Neuronal stem cell (in vitro differentiated cells): ENCODE measurements at regions not wholly inside any gene's neighbourhood (a gene's known extent, or its start where the extent isn't known, plus 50 kb on each side); places are given as distances from the start of the nearest gene placed in this dataset.

Source experiments
- DNase-seq: peaks from one replicate; pipeline ENCODE4 v3.0.0-alpha.2; 2013; ENCODE audit warnings: low spot score
- H2AFZ ChIP-seq: one replicate; pipeline ENCODE4 v1.6.1; 2013; ENCODE audit warnings: mild to moderate bottlenecking, low read length, inconsistent platforms
- H2AK5ac ChIP-seq: 2 replicates; pipeline ENCODE4 v1.6.1; 2013; ENCODE audit warnings: low read depth, mild to moderate bottlenecking, inconsistent platforms, low read length, moderate library complexity, mixed read lengths
- H2BK120ac ChIP-seq: 2 replicates; pipeline ENCODE4 v1.6.1; 2013; ENCODE audit warnings: low read depth, mild to moderate bottlenecking, inconsistent platforms, low read length, moderate library complexity, mixed read lengths
- H2BK12ac ChIP-seq: one replicate; pipeline ENCODE4 v1.6.1; 2013; ENCODE audit warnings: low read length, inconsistent platforms
- H2BK15ac ChIP-seq: 2 replicates; pipeline ENCODE4 v1.6.1; 2013; ENCODE audit warnings: mild to moderate bottlenecking, low read length, inconsistent platforms, mixed read lengths
- H2BK5ac ChIP-seq: one replicate; pipeline ENCODE4 v1.6.1; 2013; ENCODE audit warnings: inconsistent platforms, mild to moderate bottlenecking, low read length, moderate library complexity
- H3K14ac ChIP-seq: one replicate; pipeline ENCODE4 v1.6.1; 2013; ENCODE audit warnings: low read length, inconsistent platforms
- H3K18ac ChIP-seq: 2 replicates; pipeline ENCODE4 v1.6.1; 2013; ENCODE audit warnings: low read length, inconsistent platforms
- H3K23ac ChIP-seq: 2 replicates; pipeline ENCODE4 v1.6.1; 2013; ENCODE audit warnings: low read depth, mild to moderate bottlenecking, mixed read lengths, low read length, inconsistent platforms; ENCODE audit not compliant: poor library complexity
- H3K27ac ChIP-seq: replicated peaks from 3 replicates; pipeline ENCODE4 v1.5.1; 2013; ENCODE audit warnings: low read length, inconsistent platforms
- H3K27me3 ChIP-seq, 3 experiments: 2 replicates each; pipeline ENCODE4 v1.6.1; 2013; ENCODE audit warnings: low read length in 3 of 3, mild to moderate bottlenecking in 2 of 3, inconsistent platforms in 1 of 3, low read depth in 1 of 3, mixed read lengths in 1 of 3, moderate library complexity in 1 of 3; ENCODE audit not compliant: control insufficient read depth in 3 of 3, insufficient read depth in 3 of 3
- H3K36me3 ChIP-seq, 2 donors: replicated peaks in 1 of 2; 2 replicates each; pipeline ENCODE4 v1.6.1; 2013; ENCODE audit warnings: low read length in 2 of 2; ENCODE audit not compliant: control insufficient read depth in 2 of 2, insufficient read depth in 2 of 2
- H3K4ac ChIP-seq: 2 replicates; pipeline ENCODE4 v1.6.1; 2013; ENCODE audit warnings: inconsistent platforms, mild to moderate bottlenecking, low read length, moderate library complexity
- H3K4me1 ChIP-seq, 2 donors: 1 replicate in 1 of 2; 2 replicates in 1 of 2; pipeline ENCODE4 v1.6.1; 2013; ENCODE audit warnings: low read length in 2 of 2, low read depth in 1 of 2; ENCODE audit not compliant: control insufficient read depth in 2 of 2, insufficient read depth in 1 of 2
- H3K4me2 ChIP-seq: one replicate; pipeline ENCODE4 v1.6.1; 2013; ENCODE audit warnings: mild to moderate bottlenecking, low read length, inconsistent platforms; ENCODE audit not compliant: insufficient read depth, poor library complexity, severe bottlenecking
- H3K4me3 ChIP-seq, 2 donors: 2 replicates each; pipeline ENCODE4 v1.5.1; 2013; ENCODE audit warnings: low read length in 2 of 2, mild to moderate bottlenecking in 2 of 2, inconsistent platforms in 1 of 2, moderate library complexity in 1 of 2
- H3K79me1 ChIP-seq: one replicate; pipeline ENCODE4 v1.6.1; 2013; ENCODE audit warnings: low read depth, mild to moderate bottlenecking, inconsistent platforms, low read length, moderate library complexity
- H3K9ac ChIP-seq: one replicate; pipeline ENCODE4 v1.6.1; 2013; ENCODE audit warnings: mild to moderate bottlenecking, low read depth, low read length, inconsistent platforms; ENCODE audit not compliant: poor library complexity
- H3K9me3 ChIP-seq, 2 donors: replicated peaks in 1 of 2; 2 replicates each; pipeline versions ENCODE3 to v1.6.1; 2013; ENCODE audit warnings: low read length in 2 of 2, mild to moderate bottlenecking in 2 of 2, inconsistent platforms in 1 of 2, low read depth in 1 of 2, mixed read lengths in 1 of 2, moderate library complexity in 1 of 2; ENCODE audit not compliant: control insufficient read depth in 2 of 2, insufficient read depth in 1 of 2
- H4K8ac ChIP-seq: one replicate; pipeline ENCODE4 v1.6.1; 2013; ENCODE audit warnings: low read depth, mild to moderate bottlenecking, inconsistent platforms, low read length, moderate library complexity
- H4K91ac ChIP-seq: one replicate; pipeline ENCODE4 v1.6.1; 2013; ENCODE audit warnings: low read length, low read depth, mild to moderate bottlenecking, inconsistent platforms; ENCODE audit not compliant: poor library complexity
- WGBS, 2 donors: extraction: QIAGEN DNeasy Blood & Tissue Kit; methylation state at CpG; one replicate each; pipeline ENCODE4 v1.1.7; 2013; ENCODE audit warnings: missing lambda C conversion rate in 2 of 2, mixed read lengths in 1 of 2; ENCODE audit not compliant: insufficient read length in 2 of 2, insufficient replicate concordance in 1 of 2; ENCODE audit errors: extremely low coverage in 2 of 2; 5-methylcytosine and 5-hydroxymethylcytosine counted together

DNA sequence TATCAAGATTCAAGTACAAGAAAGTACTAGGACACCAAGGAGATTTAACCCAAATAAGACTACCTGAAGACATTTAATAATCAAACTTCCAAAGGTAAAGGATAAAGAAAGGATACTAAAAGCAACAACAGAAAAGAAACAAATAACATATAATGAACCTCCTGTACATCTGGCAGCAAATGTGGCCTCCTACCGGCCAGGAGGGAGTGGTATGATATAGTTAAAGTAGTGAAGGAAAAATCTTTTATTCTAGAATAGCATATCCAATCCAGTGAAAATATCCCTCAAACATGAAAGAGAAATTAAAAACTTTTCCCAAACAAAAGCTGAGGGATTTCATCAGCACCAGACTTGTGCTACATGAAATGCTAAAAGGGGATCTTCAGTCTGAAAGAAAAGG, 104.7 kb upstream of the GUCY1A2 start:
- Histone ChIP-seq H2BK15ac (no peak overlapping the region), H2AK5ac (no peak overlapping the region), H3K9ac (no peak overlapping the region), H3K4me3 (no peak overlapping the region), H2BK5ac (no peak overlapping the region), H2BK120ac (no peak overlapping the region), H2AFZ (no peak overlapping the region), H3K4ac (no peak overlapping the region), H3K4me1 (no peaks in the 10 kb centered on the region), H3K23ac (no peak overlapping the region), H2BK12ac (no peak overlapping the region), H4K8ac (no peak overlapping the region), H3K18ac (no peak overlapping the region), H3K79me1 (no peaks in the 10 kb centered on the region), H4K91ac (no peak overlapping the region), H3K14ac (no peak overlapping the region), H3K27ac (no peak overlapping the region), H3K27me3 (no peaks in the 10 kb centered on the region), H3K4me2 (no peak overlapping the region), H3K36me3 (no peaks in the 10 kb centered on the region), H3K9me3 (no peaks in the 10 kb centered on the region)
- WGBS, 2 donors: no CpG with 5 or more reads among the region's 1 CpG
- DNase-seq: no peak

DNA sequence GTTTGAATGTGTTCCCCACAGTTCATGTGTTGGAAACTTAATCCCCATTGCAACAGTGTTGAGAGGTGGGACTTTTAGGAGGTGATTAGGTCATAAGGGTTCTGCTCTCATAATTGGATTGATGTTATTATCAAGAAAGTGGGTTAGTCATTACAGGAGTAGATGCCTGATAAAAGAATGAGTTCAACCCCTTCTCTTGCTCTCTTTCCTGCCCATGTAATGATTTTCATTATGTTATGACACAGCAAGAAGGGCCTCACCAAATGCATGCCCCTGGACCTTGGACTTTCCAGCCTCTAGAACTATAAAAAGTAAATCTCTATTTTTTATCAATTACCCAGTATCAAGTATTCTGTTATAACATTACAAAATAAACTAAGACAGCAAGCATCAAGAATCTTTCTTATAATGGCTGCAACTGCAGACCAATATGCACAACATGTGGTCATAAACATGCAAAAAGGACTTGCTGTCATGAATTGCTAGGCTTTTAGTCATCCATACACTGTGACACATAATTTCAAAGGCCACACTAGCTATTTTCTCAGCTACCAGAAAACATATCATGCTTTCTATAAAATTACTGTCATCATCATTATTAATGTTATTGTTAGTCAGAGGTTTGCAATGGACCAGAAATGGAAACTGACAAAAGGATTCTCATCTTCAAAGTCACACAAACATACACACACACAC, 99.9 kb upstream of the GUCY1A2 start:
- H4K91ac ChIP-seq: no peak overlapping the region
- H3K27ac ChIP-seq: no peak overlapping the region
- H3K9ac ChIP-seq: no peak overlapping the region
- DNase-seq: no peak
- H3K23ac ChIP-seq: no peak overlapping the region
- H2BK5ac ChIP-seq: no peak overlapping the region
- no peaks in the 10 kb centered on the region for H3K27me3 ChIP-seq
- no peak overlapping the region for H2BK12ac ChIP-seq
- H2AK5ac ChIP-seq: no peak overlapping the region
- H3K79me1 ChIP-seq: no peaks in the 10 kb centered on the region
- no peak overlapping the region for H3K4me2 ChIP-seq
- no peak overlapping the region for H3K4ac ChIP-seq
- H2BK120ac ChIP-seq: no peak overlapping the region
- H3K14ac ChIP-seq: no peak overlapping the region
- H3K9me3 ChIP-seq: no peaks in the 10 kb centered on the region
- no peaks in the 10 kb centered on the region for H3K4me1 ChIP-seq
- H2BK15ac ChIP-seq: no peak overlapping the region
- H3K36me3 ChIP-seq: no peaks in the 10 kb centered on the region
- H4K8ac ChIP-seq: no peak overlapping the region
- no peak overlapping the region for H3K18ac ChIP-seq
- H2AFZ ChIP-seq: no peak overlapping the region
- no peak overlapping the region for H3K4me3 ChIP-seq

DNA sequence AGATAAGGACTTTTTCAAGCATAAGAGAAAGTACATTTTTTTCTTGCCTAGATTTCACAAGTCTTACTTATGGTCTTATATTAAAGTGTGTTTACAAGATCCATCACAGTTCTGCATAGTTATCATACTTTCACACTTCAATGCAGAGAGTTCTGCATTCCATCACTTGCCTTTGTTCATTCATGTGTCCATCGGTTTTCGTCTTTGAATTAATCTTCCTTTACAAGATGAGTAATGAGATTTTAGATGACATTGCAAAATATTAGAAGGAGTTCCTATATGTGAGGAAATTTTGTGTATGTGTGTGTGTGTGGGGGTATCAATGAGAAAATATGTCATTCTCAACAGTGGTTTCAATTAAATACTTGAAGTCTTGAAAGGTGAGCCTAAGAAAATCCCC, 98.1 kb upstream of the GUCY1A2 start:
- H2BK12ac ChIP-seq: no peak overlapping the region
- no peak overlapping the region for H3K4ac ChIP-seq
- no peak overlapping the region for H3K23ac ChIP-seq
- H2AK5ac ChIP-seq: no peak overlapping the region
- H3K4me2 ChIP-seq: no peak overlapping the region
- H3K36me3 ChIP-seq: no peaks in the 10 kb centered on the region
- H3K79me1 ChIP-seq: no peaks in the 10 kb centered on the region
- no peak overlapping the region for H3K14ac ChIP-seq
- no peaks in the 10 kb centered on the region for H3K4me1 ChIP-seq
- no peak overlapping the region for H3K9ac ChIP-seq
- H3K27me3 ChIP-seq: no peaks in the 10 kb centered on the region
- H3K27ac ChIP-seq: no peak overlapping the region
- H2BK15ac ChIP-seq: no peak overlapping the region
- H3K4me3 ChIP-seq: no peak overlapping the region
- no peak overlapping the region for H4K91ac ChIP-seq
- WGBS, 2 donors: no CpG with 5 or more reads among the region's 2 CpGs
- no peak overlapping the region for H4K8ac ChIP-seq
- no peak overlapping the region for H3K18ac ChIP-seq
- no peak overlapping the region for H2BK5ac ChIP-seq
- no peaks in the 10 kb centered on the region for H3K9me3 ChIP-seq
- no peak overlapping the region for H2BK120ac ChIP-seq
- H2AFZ ChIP-seq: no peak overlapping the region
- DNase-seq: no peak

DNA sequence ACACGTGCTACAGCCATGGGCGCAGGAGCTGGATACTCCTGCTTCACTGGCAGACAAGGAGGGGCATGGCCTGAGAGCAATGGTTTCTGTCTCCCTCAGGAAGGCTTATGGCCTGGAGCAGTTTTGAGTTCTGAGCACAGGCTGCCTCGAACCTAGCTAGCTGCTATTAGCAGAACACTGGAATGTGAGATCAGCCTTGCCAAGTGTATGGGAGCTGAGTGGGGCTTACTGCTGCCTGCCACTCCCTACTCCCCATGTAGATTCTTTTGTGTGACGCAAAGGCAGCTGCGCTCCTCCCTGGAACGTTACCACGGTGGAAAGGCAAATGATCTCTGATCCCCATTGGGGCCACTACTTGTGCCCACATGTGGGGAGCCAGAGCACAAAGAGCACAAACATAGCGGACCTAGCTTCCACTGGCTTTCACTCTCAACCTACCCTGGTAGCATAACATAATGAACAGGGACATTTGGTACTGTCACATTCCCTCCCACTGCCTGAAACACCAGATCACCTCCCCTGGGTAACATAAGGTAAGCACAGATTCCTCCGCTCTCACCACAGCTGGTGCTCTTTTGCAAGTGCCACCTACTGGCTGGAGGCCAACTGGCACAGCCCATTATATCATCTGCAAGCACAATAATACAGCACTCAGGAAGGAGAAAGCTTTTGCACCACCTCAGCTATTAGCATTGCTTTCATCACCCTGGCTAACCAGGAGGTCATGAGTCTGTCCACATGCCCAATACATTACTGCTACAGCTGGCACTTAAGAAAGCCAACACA, 84.6 kb upstream of the GUCY1A2 start:
- Histone ChIP-seq H2BK12ac (no peak overlapping the region), H3K9ac (no peak overlapping the region), H3K23ac (no peak overlapping the region), H2BK15ac (no peak overlapping the region), H3K18ac (no peak overlapping the region), H2AK5ac (no peak overlapping the region), H4K8ac (no peak overlapping the region), H2BK120ac (no peak overlapping the region), H3K36me3 (no peaks in the 10 kb centered on the region), H3K4me2 (no peak overlapping the region), H3K4me3 (no peak overlapping the region), H3K4ac (no peak overlapping the region), H3K4me1 (no peaks in the 10 kb centered on the region), H3K27ac (no peak overlapping the region), H2BK5ac (no peak overlapping the region), H3K14ac (no peak overlapping the region), H2AFZ (no peak overlapping the region), H3K9me3 (no peaks in the 10 kb centered on the region), H3K79me1 (no peaks in the 10 kb centered on the region), H4K91ac (no peak overlapping the region), H3K27me3 (no peaks in the 10 kb centered on the region)
- no CpG with 5 or more reads among the region's 9 CpGs for WGBS, 2 donors
- no peak for DNase-seq
